ENCODE measurements at regions not wholly inside any gene's neighbourhood (a gene's known extent, or its start where the extent isn't known, plus 50 kb on each side); places are given as distances from the start of the nearest gene placed in this dataset.
A peak's percentile ranks its signal among the peaks of the same experiment; 100 is the strongest.

DNA sequence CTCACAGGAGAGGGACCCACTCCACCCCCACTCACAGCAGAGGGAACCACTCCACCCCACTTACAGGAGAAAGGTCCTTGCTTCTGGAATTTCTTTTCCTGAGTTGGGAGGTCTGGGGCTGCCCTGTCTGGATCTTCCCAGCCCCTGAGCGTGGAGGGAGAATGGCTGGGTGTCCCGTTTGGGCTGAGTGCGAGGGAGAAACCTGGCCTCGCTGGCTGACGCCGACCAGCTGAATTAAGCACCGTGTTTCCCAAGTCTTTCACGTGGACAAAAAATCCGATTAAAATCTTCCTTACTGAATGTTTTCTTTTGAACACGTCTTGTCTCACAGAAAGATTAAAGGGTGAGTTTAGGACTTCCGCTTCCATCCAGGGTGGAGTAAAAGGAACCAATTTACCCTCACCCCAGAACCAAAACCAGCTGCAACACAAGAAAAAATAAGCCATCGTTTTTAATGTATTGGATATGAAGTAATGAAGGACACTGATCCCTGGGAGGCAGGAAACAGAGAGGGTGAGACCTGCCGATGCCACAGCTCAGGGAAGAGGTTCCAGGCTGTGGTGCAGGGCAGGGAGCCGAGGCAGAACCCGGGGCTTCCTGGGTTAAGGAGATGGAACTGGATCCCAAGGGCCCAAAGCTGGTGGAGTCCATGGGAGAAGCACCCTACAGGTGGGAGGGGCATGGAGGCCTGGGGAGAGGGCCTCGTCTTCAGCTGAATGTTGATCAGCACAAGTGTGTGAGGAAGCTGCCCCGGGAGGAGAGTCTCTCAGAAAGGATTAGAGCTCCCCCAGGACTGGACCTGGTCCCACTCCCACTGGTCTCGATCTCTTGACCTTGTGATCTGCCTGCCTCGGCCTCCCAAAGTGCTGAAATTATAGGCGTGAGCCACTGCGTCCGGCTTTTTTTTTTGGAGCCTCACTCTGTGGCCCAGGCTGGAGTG, 60.3 kb downstream of the RTP5 start:
- intact Hi-C loops (cut with DNase I; ENCODE audit: low total_unique reads): no loop called here
- Histone ChIP-seq H3K4me1 (no peaks in the 10 kb centered on the region), H3K4me3 (no peak overlapping the region), H3K9me3 (no peaks in the 10 kb centered on the region), H3K27me3 (no peaks in the 10 kb centered on the region), H3K36me3 (no peaks in the 10 kb centered on the region), H3K27ac (no peak overlapping the region)
- no peak for TF ChIP-seq POLR2A (IDR thresholded peaks at IDR 0.05)
- TF ChIP-seq, protein P1, sequence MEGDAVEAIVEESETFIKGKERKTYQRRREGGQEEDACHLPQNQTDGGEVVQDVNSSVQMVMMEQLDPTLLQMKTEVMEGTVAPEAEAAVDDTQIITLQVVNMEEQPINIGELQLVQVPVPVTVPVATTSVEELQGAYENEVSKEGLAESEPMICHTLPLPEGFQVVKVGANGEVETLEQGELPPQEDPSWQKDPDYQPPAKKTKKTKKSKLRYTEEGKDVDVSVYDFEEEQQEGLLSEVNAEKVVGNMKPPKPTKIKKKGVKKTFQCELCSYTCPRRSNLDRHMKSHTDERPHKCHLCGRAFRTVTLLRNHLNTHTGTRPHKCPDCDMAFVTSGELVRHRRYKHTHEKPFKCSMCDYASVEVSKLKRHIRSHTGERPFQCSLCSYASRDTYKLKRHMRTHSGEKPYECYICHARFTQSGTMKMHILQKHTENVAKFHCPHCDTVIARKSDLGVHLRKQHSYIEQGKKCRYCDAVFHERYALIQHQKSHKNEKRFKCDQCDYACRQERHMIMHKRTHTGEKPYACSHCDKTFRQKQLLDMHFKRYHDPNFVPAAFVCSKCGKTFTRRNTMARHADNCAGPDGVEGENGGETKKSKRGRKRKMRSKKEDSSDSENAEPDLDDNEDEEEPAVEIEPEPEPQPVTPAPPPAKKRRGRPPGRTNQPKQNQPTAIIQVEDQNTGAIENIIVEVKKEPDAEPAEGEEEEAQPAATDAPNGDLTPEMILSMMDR (IDR thresholded peaks at IDR 0.05): no peak
- no peak for TF ChIP-seq POLR2AphosphoS5 (IDR thresholded peaks at IDR 0.05)
- DNase-seq (ENCODE audit: low spot score in 2 of 2): peak in 1 of 2 donors; percentile 9

DNA sequence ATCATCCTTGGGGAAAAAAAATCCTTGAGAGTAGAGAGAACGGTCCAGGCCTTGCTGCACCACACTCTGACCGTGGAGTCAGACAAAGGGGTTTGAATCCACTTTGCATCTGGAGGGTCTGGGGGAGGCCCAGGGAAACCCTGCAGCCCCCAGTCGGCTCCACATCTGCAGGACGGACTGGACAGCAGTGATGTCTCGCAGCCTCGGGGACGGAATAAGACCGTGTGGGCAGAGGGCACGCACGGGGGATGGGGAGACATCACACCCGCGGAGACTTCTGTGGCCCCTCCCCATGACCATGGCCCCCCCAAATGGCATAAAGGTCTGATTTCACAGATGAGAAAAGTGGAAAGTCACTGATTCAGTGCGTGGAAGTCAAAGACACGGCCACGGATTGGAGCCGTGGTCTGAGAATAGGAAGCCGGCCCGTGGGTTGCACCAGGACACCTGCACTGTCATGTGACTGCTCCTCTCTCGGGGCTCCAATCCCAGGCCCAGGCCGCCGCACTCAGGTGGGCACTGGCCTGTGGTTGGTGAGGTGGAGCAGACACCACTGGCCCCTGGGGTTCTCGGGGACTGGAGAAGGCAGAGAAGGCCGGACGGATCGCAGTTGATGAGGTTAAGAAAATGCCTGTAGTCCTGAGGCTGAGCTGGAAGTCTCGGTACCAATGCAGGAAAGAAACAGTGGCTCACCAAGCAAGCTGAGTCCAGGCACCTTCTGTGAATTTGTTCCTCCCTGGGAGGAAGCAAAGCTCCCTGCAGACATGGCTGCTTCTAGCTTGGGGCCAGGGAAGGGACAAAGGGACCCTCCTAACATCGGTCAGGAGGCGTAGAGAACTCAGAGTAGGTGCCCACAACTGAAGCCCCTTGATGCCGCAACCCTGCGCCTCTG, 61.8 kb downstream of the RTP5 start:
- Histone ChIP-seq H3K27me3 (no peaks in the 10 kb centered on the region), H3K4me3 (no peak overlapping the region), H3K9me3 (no peaks in the 10 kb centered on the region), H3K36me3 (no peaks in the 10 kb centered on the region), H3K4me1 (no peaks in the 10 kb centered on the region), H3K27ac (no peak overlapping the region)
- peak in 1 of 2 donors; percentile 45 for DNase-seq (ENCODE audit: low spot score in 2 of 2)
- intact Hi-C loops (cut with DNase I; ENCODE audit: low total_unique reads): no loop called here
- TF ChIP-seq POLR2AphosphoS5 (IDR thresholded peaks at IDR 0.05): no peak
- TF ChIP-seq, protein P1 (IDR thresholded peaks at IDR 0.05): no peak

DNA sequence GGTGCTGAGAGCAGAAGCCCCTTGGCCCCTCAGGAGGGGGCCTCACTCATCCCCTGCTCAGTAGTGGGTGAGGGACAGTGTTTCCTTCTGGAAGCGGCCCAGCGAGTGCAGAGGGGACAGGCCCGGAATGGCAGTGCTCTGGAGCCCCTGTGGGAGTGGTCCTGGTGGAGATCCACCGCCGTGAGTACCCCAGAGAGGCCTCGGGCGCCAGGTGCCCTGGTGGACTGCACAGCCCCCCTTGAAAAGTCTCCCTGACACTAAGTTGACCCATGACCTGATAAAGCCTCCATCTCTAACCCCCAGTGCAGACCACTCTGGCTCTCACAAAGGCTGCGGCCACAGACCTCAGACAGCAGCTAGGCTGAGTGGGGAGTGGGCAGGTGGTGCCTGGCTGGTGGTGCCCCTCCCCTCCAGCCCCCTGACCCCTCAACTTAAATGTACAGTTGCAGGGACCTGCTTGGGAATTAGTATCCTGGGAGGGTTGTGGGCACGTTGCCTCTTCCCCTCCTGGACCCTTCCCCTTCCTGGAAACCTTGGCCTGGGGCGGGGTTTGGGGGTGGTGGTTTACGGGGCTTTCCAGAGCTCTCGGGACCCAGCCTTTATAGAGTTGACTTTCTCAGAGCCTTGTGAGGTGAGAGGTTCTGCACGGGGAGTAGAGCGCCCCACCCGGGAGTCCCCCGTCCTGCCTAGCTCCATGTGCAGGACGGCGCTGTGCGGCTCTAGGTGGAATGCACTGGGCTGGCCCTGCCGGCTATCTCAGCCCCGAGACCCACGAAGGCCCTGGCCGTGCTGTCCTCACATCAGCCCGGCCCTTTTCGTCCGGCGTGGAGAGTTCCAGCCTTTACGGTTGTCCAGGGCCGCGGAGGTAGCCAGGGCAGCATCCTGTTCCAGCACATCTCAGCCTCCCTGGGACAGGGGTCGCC, 62.7 kb downstream of the RTP5 start:
- no peaks in the 10 kb centered on the region for H3K36me3 ChIP-seq
- TF ChIP-seq POLR2A (IDR thresholded peaks at IDR 0.05) (no peak), POLR2AphosphoS5 (IDR thresholded peaks at IDR 0.05) (no peak)
- TF ChIP-seq, protein P1 (IDR thresholded peaks at IDR 0.05): no peak
- H3K27ac ChIP-seq: no peak overlapping the region
- DNase-seq (ENCODE audit: low spot score in 2 of 2): peak in 1 of 2 donors; percentile 46
- no peaks in the 10 kb centered on the region for H3K4me1 ChIP-seq
- H3K4me3 ChIP-seq: no peak overlapping the region
- H3K9me3 ChIP-seq: no peaks in the 10 kb centered on the region
- H3K27me3 ChIP-seq: no peaks in the 10 kb centered on the region
- intact Hi-C loops (cut with DNase I; ENCODE audit: low total_unique reads): no loop called here

DNA sequence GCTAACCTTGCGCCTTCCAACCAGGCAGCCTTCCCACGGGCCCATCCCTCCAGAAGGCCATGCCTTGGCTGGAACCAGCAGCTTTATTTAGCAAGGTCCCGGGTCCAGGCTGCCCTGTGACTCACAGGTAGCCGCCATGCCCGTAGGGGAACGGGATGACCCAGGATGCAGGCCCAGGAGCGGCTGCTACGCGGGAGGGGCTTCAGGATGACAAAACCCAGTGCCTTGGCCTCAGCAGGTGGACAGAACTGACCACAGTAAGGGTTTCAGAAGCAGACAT, 63.3 kb downstream of the RTP5 start:
- Histone ChIP-seq H3K9me3 (no peaks in the 10 kb centered on the region), H3K4me3 (no peak overlapping the region), H3K27me3 (no peaks in the 10 kb centered on the region), H3K27ac (no peak overlapping the region), H3K36me3 (no peaks in the 10 kb centered on the region), H3K4me1 (no peaks in the 10 kb centered on the region)
- DNase-seq (ENCODE audit: low spot score in 2 of 2): no peak
- intact Hi-C loops (cut with DNase I; ENCODE audit: low total_unique reads): no loop called here
- TF ChIP-seq, protein P1 (IDR thresholded peaks at IDR 0.05): no peak
- TF ChIP-seq POLR2A (IDR thresholded peaks at IDR 0.05): no peak
- no peak for TF ChIP-seq POLR2AphosphoS5 (IDR thresholded peaks at IDR 0.05)
